H1 (cell line): ENCODE measurements at regions not wholly inside any gene's neighbourhood (a gene's known extent, or its start where the extent isn't known, plus 50 kb on each side); places are given as distances from the start of the nearest gene placed in this dataset.

Experiments
- CTCF ChIA-PET: fragments of 300-600 bp; sonication (Branson Sonifier 250); formaldehyde crosslinking; loops from one replicate; lab custom pipeline; 2021; ENCODE audit not compliant: partially characterized antibody; lab: Charles Lee
- POLR2A ChIA-PET: fragments of 300-600 bp; sonication (Branson Sonifier 250); formaldehyde crosslinking; loops from one replicate; lab custom pipeline; 2021; ENCODE audit warnings: inconsistent platforms; ENCODE audit not compliant: partially characterized antibody; lab: Charles Lee
- DNase-seq, 2 experiments: peaks; one replicate each; pipeline versions ENCODE4 v3.0.0 to v3.0.0-alpha.2; 2010 to 2022; ENCODE audit warnings: low spot score in 2 of 2, low read depth in 1 of 2, mixed read lengths in 1 of 2
- FAIRE-seq: peaks from 2 replicates; lab custom pipeline; 2011; peaks lifted over from hg19 to GRCh38; lab: Jason Lieb, UNC
- H2AFZ ChIP-seq: 2 replicates; pipeline ENCODE4 v1.8.1; 2012; ENCODE audit warnings: low read length, inconsistent platforms
- H2AK5ac ChIP-seq: 2 replicates; pipeline ENCODE4 v1.6.1; 2013; ENCODE audit warnings: low read depth, low read length
- H2BK120ac ChIP-seq: replicated peaks from 2 replicates; pipeline ENCODE3; 2013; ENCODE audit warnings: low read depth, low read length, inconsistent platforms
- H2BK12ac ChIP-seq: 2 replicates; pipeline ENCODE4 v1.6.1; 2013; ENCODE audit warnings: low read depth, low read length
- H2BK15ac ChIP-seq: 2 replicates; pipeline ENCODE4 v1.6.1; 2013; ENCODE audit warnings: low read length
- H2BK20ac ChIP-seq: 2 replicates; pipeline ENCODE4 v1.6.1; 2013; ENCODE audit warnings: low read length
- H2BK5ac ChIP-seq: 2 replicates; pipeline ENCODE4 v1.6.1; 2013; ENCODE audit warnings: low read depth, low read length
- H3K14ac ChIP-seq: 2 replicates; pipeline ENCODE4 v1.6.1; 2013; ENCODE audit warnings: inconsistent platforms; ENCODE audit not compliant: insufficient read length
- H3K18ac ChIP-seq: 2 replicates; pipeline ENCODE4 v1.6.1; 2013; ENCODE audit warnings: low read length; ENCODE audit errors: extremely low read depth
- H3K23ac ChIP-seq: 2 replicates; pipeline ENCODE4 v1.6.1; 2013; ENCODE audit warnings: inconsistent platforms; ENCODE audit not compliant: insufficient read length
- H3K23me2 ChIP-seq: 2 replicates; pipeline ENCODE4 v1.6.1; 2013; ENCODE audit warnings: low read depth, low read length
- H3K27ac ChIP-seq: 2 replicates; pipeline ENCODE4 v1.6.1; 2011; ENCODE audit warnings: low read depth, low read length, inconsistent platforms
- H3K27me3 ChIP-seq, 4 experiments: replicated peaks in 1 of 4; 1 replicate in 1 of 4; 2 replicates in 3 of 4; pipeline versions ENCODE4 v1.6.1 to v1.8.1; 2011 to 2013; ENCODE audit warnings: low read length in 3 of 4, mild to moderate bottlenecking in 3 of 4, inconsistent platforms in 2 of 4, mixed read lengths in 2 of 4, moderate library complexity in 1 of 4; ENCODE audit not compliant: control insufficient read depth in 3 of 4, insufficient read depth in 3 of 4; ENCODE audit errors: extremely low read depth in 1 of 4
- H3K36me3 ChIP-seq, 4 experiments: 2 replicates each; pipeline versions ENCODE4 v1.6.1 to v1.8.1; 2011 to 2013; ENCODE audit warnings: mild to moderate bottlenecking in 4 of 4, low read length in 3 of 4, moderate library complexity in 2 of 4, control low read depth in 1 of 4, inconsistent platforms in 1 of 4; ENCODE audit not compliant: insufficient read depth in 4 of 4, control insufficient read depth in 2 of 4
- H3K4ac ChIP-seq: replicated peaks from 2 replicates; pipeline ENCODE3; 2013; ENCODE audit warnings: low read length, low read depth, mixed read lengths, inconsistent platforms; ENCODE audit not compliant: insufficient read length
- H3K4me1 ChIP-seq, 4 experiments: replicated peaks in 1 of 4; 1 replicate in 1 of 4; 2 replicates in 3 of 4; pipeline versions ENCODE4 v1.6.1 to v1.8.1; 2011 to 2013; ENCODE audit warnings: low read length in 3 of 4, inconsistent platforms in 2 of 4, mixed read lengths in 1 of 4; ENCODE audit not compliant: insufficient read depth in 4 of 4, control insufficient read depth in 3 of 4
- H3K4me2 ChIP-seq, 2 experiments: 2 replicates each; pipeline versions ENCODE4 v1.6.1 to v1.8.1; 2011 to 2013; ENCODE audit warnings: low read depth in 2 of 2, low read length in 2 of 2, control low read depth in 1 of 2, inconsistent platforms in 1 of 2, mild to moderate bottlenecking in 1 of 2; ENCODE audit not compliant: insufficient read depth in 1 of 2
- H3K4me3 ChIP-seq, 4 experiments: fragments of 200-600, 300-600 bp in 1 of 4; sonication (generic), shearing (Covaris generic), sonication (Bioruptor Twin) in 1 of 4; 2 replicates each; pipeline versions ENCODE4 v1.5.1 to v1.8.1; 2011 to 2016; ENCODE audit warnings: low read length in 4 of 4, low read depth in 3 of 4, control low read depth in 2 of 4, inconsistent platforms in 2 of 4, mild to moderate bottlenecking in 2 of 4, mixed read lengths in 1 of 4, moderate library complexity in 1 of 4; ENCODE audit not compliant: insufficient read depth in 2 of 4; ENCODE audit errors: extremely low read depth in 1 of 4
- H3K56ac ChIP-seq: replicated peaks from 2 replicates; pipeline ENCODE3; 2013; ENCODE audit warnings: low read depth, mild to moderate bottlenecking, mixed read lengths, low read length, inconsistent platforms; ENCODE audit not compliant: insufficient read length
- H3K79me1 ChIP-seq: 2 replicates; pipeline ENCODE4 v1.6.1; 2013; ENCODE audit warnings: low read depth, low read length, control low read depth
- H3K79me2 ChIP-seq, 2 experiments: 2 replicates each; pipeline versions ENCODE4 v1.6.1 to v1.8.1; 2012 to 2013; ENCODE audit warnings: low read length in 2 of 2, mild to moderate bottlenecking in 2 of 2, inconsistent platforms in 1 of 2; ENCODE audit not compliant: insufficient read depth in 2 of 2, control insufficient read depth in 1 of 2
- H3K9ac ChIP-seq, 4 experiments: replicated peaks in 1 of 4; 1 replicate in 1 of 4; 2 replicates in 3 of 4; pipeline versions ENCODE4 v1.6.1 to v1.8.1; 2011 to 2013; ENCODE audit warnings: low read depth in 3 of 4, low read length in 3 of 4, control low read depth in 2 of 4, mild to moderate bottlenecking in 2 of 4, moderate library complexity in 2 of 4, inconsistent platforms in 1 of 4; ENCODE audit errors: extremely low read depth in 1 of 4
- H3K9me3 ChIP-seq, 2 experiments: 2 replicates each; pipeline versions ENCODE4 v1.6.1 to v1.8.1; 2012 to 2013; ENCODE audit warnings: mild to moderate bottlenecking in 2 of 2, moderate library complexity in 2 of 2, control low read depth in 1 of 2, inconsistent platforms in 1 of 2, low read depth in 1 of 2, low read length in 1 of 2, mixed read lengths in 1 of 2; ENCODE audit not compliant: insufficient read depth in 2 of 2
- H4K20me1 ChIP-seq, 2 experiments: replicated peaks in 1 of 2; 2 replicates each; pipeline versions ENCODE3 to v1.8.1; 2011 to 2013; ENCODE audit warnings: inconsistent platforms in 2 of 2, low read length in 2 of 2, mild to moderate bottlenecking in 1 of 2; ENCODE audit not compliant: insufficient read depth in 2 of 2, control insufficient read depth in 1 of 2
- H4K5ac ChIP-seq: 2 replicates; pipeline ENCODE4 v1.6.1; 2013; ENCODE audit warnings: low read length, low read depth, mixed read lengths, inconsistent platforms; ENCODE audit not compliant: insufficient read length
- H4K8ac ChIP-seq: 2 replicates; pipeline ENCODE4 v1.8.0; 2013; ENCODE audit warnings: mild to moderate bottlenecking, moderate library complexity, low read length, inconsistent platforms; ENCODE audit not compliant: insufficient read depth; ENCODE audit errors: extremely low read depth
- H4K91ac ChIP-seq: replicated peaks from 2 replicates; pipeline ENCODE3; 2013; ENCODE audit warnings: low read length, mixed read lengths, inconsistent platforms; ENCODE audit not compliant: insufficient read length
- ASH2L ChIP-seq: fragments of 200-600, 300-600 bp; sonication (generic); IDR thresholded peaks from one replicate; pipeline ENCODE4 v1.7.1; 2017; ENCODE audit warnings: low read length
- BCL11A ChIP-seq, 2 experiments: IDR thresholded peaks; one replicate each; pipeline ENCODE4 v1.6.1; 2011; ENCODE audit warnings: low read depth in 2 of 2, low read length in 2 of 2, mild to moderate bottlenecking in 2 of 2
- CHD1 ChIP-seq: IDR thresholded peaks from 2 replicates; pipeline ENCODE4 v1.6.1; 2012; ENCODE audit warnings: low read depth, low read length, improper control_type of control experiment
- CREB1 ChIP-seq: IDR thresholded peaks from 2 replicates; pipeline ENCODE4 v1.6.1; 2012; ENCODE audit warnings: inconsistent platforms
- HDAC2 ChIP-seq, 2 experiments: fragments of 300-600 bp in 1 of 2; sonication (generic) in 1 of 2; IDR thresholded peaks; 2 replicates each; pipeline ENCODE4 v1.6.1; 2011 to 2012; ENCODE audit warnings: low read depth in 2 of 2, low read length in 2 of 2, mild to moderate bottlenecking in 2 of 2, moderate library complexity in 2 of 2, borderline replicate concordance in 1 of 2, inconsistent platforms in 1 of 2
- MAFK ChIP-seq: IDR thresholded peaks from 2 replicates; pipeline ENCODE4 v1.6.1; 2012; ENCODE audit warnings: low read depth, mild to moderate bottlenecking, improper control_type of control experiment, low read length
- NANOG ChIP-seq: IDR thresholded peaks from 2 replicates; pipeline ENCODE4 v1.6.1; 2011; ENCODE audit warnings: low read length, low read depth, mild to moderate bottlenecking, inconsistent platforms; ENCODE audit not compliant: insufficient read depth, poor library complexity, severe bottlenecking
- RFX5 ChIP-seq: IDR thresholded peaks from 2 replicates; pipeline ENCODE4 v1.6.1; 2011; ENCODE audit warnings: low read depth, low read length, improper control_type of control experiment, borderline replicate concordance
- SAP30 ChIP-seq: fragments of 300-600 bp; sonication (generic); IDR thresholded peaks from 2 replicates; pipeline ENCODE4 v1.7.1; 2012; ENCODE audit warnings: low read length, moderate library complexity, mild to moderate bottlenecking, inconsistent platforms; ENCODE audit not compliant: insufficient read depth, insufficient replicate concordance
- SP1 ChIP-seq: IDR thresholded peaks from 2 replicates; pipeline ENCODE4 v1.6.1; 2011; ENCODE audit warnings: low read depth, low read length
- TAF1 ChIP-seq: IDR thresholded peaks from 2 replicates; pipeline ENCODE4 v1.6.1; 2011; ENCODE audit warnings: mild to moderate bottlenecking, low read depth, low read length
- TBP ChIP-seq: IDR thresholded peaks from 2 replicates; pipeline ENCODE4 v1.6.1; 2011; ENCODE audit warnings: low read depth, low read length, improper control_type of control experiment
- WGBS, 2 experiments: shearing (Covaris generic) in 1 of 2; methylation state at CpG; one replicate each; pipeline versions ENCODE4 v1.1.6 to v1.1.7; 2013 to 2015; ENCODE audit warnings: low lambda C conversion rate in 2 of 2, mixed read lengths in 2 of 2, inconsistent platforms in 1 of 2, low coverage in 1 of 2, missing lambda C conversion rate in 1 of 2; ENCODE audit not compliant: insufficient replicate concordance in 2 of 2, insufficient coverage in 1 of 2, insufficient read length in 1 of 2; ENCODE audit errors: extremely low coverage in 1 of 2, missing lambda C conversion rate in 1 of 2; 5-methylcytosine and 5-hydroxymethylcytosine counted together
- TF ChIP-seq, protein P1 (sequence below): IDR thresholded peaks from 2 replicates; pipeline ENCODE4 v1.6.1; 2011; ENCODE audit warnings: low read depth, mild to moderate bottlenecking, low read length; ENCODE audit not compliant: insufficient read depth

- H3K18ac ChIP-seq = no peak overlapping the region
- H3K36me3 ChIP-seq = no peaks in the 10 kb centered on the region
- H3K9me3 ChIP-seq = no peaks in the 10 kb centered on the region
- no peak overlapping the region for H3K4me3 ChIP-seq
- no peaks in the 10 kb centered on the region for H3K4me1 ChIP-seq
- no peaks in the 10 kb centered on the region for H3K23me2 ChIP-seq
- no peak overlapping the region for H3K14ac ChIP-seq
- H3K4ac ChIP-seq = no peak overlapping the region
- ChIA-PET POLR2A (no interaction called here), CTCF (no interaction called here)
- TF ChIP-seq SAP30 (no peak), BCL11A (IDR thresholded peaks at IDR 0.05; ENCODE audit: low read depth in 2 of 2, low read length in 2 of 2) (no peak), MAFK (no peak), CHD1 (no peak), RFX5 (no peak), HDAC2 (IDR thresholded peaks at IDR 0.05; ENCODE audit: borderline replicate concordance in 1 of 2, low read depth in 2 of 2, low read length in 2 of 2) (no peak), TBP (no peak), CREB1 (no peak), TAF1 (no peak), ASH2L (no peak), NANOG (no peak), SP1 (no peak)
- TF ChIP-seq, protein P1, sequence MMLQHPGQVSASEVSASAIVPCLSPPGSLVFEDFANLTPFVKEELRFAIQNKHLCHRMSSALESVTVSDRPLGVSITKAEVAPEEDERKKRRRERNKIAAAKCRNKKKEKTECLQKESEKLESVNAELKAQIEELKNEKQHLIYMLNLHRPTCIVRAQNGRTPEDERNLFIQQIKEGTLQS = no peak
- DNase-seq (no peak), FAIRE-seq (no peak)
- no peak overlapping the region for H2BK12ac ChIP-seq
- no peak overlapping the region for H3K23ac ChIP-seq
- no peak overlapping the region for H3K4me2 ChIP-seq
- no peak overlapping the region for H2AK5ac ChIP-seq
- H3K79me1 ChIP-seq = no peaks in the 10 kb centered on the region
- H2BK120ac ChIP-seq = no peak overlapping the region
- no peaks in the 10 kb centered on the region for H3K27me3 ChIP-seq
- no peak overlapping the region for H4K91ac ChIP-seq
- no peak overlapping the region for H2BK15ac ChIP-seq
- 100% methylated on average over 1 of the region's 1 CpG; no CpG with 5 or more reads in 1 of the 2 experiments for WGBS, 2 experiments
- no peak overlapping the region for H2BK20ac ChIP-seq
- H4K8ac ChIP-seq = no peak overlapping the region
- H3K79me2 ChIP-seq = no peaks in the 10 kb centered on the region
- H3K27ac ChIP-seq = no peak overlapping the region
- no peaks in the 10 kb centered on the region for H4K20me1 ChIP-seq
- H2BK5ac ChIP-seq = no peak overlapping the region
- no peak overlapping the region for H3K9ac ChIP-seq
- H4K5ac ChIP-seq = no peak overlapping the region
- no peak overlapping the region for H3K56ac ChIP-seq
- no peak overlapping the region for H2AFZ ChIP-seq
These were observed 546.7 kb downstream of the EPHA4 start for GRCh38 chr2:221025398-221025797.
